Choroid plexus epithelial cell (primary cell): ENCODE measurements at regions not wholly inside any gene's neighbourhood (a gene's known extent, or its start where the extent isn't known, plus 50 kb on each side); places are given as distances from the start of the nearest gene placed in this dataset.

Experiments
- DNase-seq: peaks from one replicate; pipeline ENCODE4 v3.0.0-alpha.2; 2010; ENCODE audit warnings: low read depth
- H3K4me3 ChIP-seq: 2 replicates; pipeline ENCODE4 v1.5.1; 2011; ENCODE audit warnings: low read depth, mild to moderate bottlenecking, control low read depth, low read length, moderate library complexity
- CTCF ChIP-seq: conservative IDR thresholded peaks from 2 replicates; pipeline ENCODE4 v1.5.1; 2011; ENCODE audit warnings: low read depth, mild to moderate bottlenecking, control low read depth, inconsistent platforms, low read length, moderate library complexity

GRCh38 chr5:174300941-174301761, 255.6 kb downstream of the NSG2 start:
- DNase-seq: no peak
- no peak for TF ChIP-seq CTCF
- H3K4me3 ChIP-seq: no peak overlapping the region

- TF ChIP-seq CTCF: no peak
- no peak overlapping the region for H3K4me3 ChIP-seq
- no peak for DNase-seq
Measured at GRCh38 chr5:174301848-174302625, 256.5 kb downstream of the NSG2 start.

GRCh38 chr5:174303035-174303434, 257.5 kb downstream of the NSG2 start:
- DNase-seq: no peak
- no peak for TF ChIP-seq CTCF
- no peak overlapping the region for H3K4me3 ChIP-seq

GRCh38 chr5:174303437-174304045, 258.0 kb downstream of the NSG2 start:
- no peak for TF ChIP-seq CTCF
- H3K4me3 ChIP-seq: no peak overlapping the region
- DNase-seq: no peak

GRCh38 chr5:174305241-174305681, 259.8 kb downstream of the NSG2 start:
- no peak for DNase-seq
- H3K4me3 ChIP-seq: no peak overlapping the region
- TF ChIP-seq CTCF: no peak

- no peak for DNase-seq
- no peak for TF ChIP-seq CTCF
- no peak overlapping the region for H3K4me3 ChIP-seq
Measured at GRCh38 chr5:174306345-174307030, 261.0 kb downstream of the NSG2 start.
